NCI-H2171 (cell line): ENCODE measurements at regions not wholly inside any gene's neighbourhood (a gene's known extent, or its start where the extent isn't known, plus 50 kb on each side); places are given as distances from the start of the nearest gene placed in this dataset.

Source experiments
- DNase-seq: peaks from one replicate; lab custom pipeline; 2025; lab: John Stamatoyannopoulos, UW

- DNase-seq: no peak
These were observed 119.9 kb upstream of the MAFB start for GRCh38 chr20:40808936-40809335.

GRCh38 chr20:40809361-40809760, 120.3 kb upstream of the MAFB start:
- no peak for DNase-seq

- no peak for DNase-seq
These were observed 121.4 kb upstream of the MAFB start for GRCh38 chr20:40810332-40811000.

- DNase-seq: no peak
These were observed 122.0 kb upstream of the MAFB start for GRCh38 chr20:40811004-40811403.

GRCh38 chr20:40811660-40812414, 122.8 kb upstream of the MAFB start:
- no peak for DNase-seq

- DNase-seq: no peak
These were observed 123.4 kb upstream of the MAFB start for GRCh38 chr20:40812415-40812925.

- no peak for DNase-seq
These were observed 124.0 kb upstream of the MAFB start for GRCh38 chr20:40813029-40813431.

- no peak for DNase-seq
These were observed 124.9 kb upstream of the MAFB start for GRCh38 chr20:40813708-40814630.

GRCh38 chr20:40814631-40814960, 125.6 kb upstream of the MAFB start:
- no peak for DNase-seq

GRCh38 chr20:40815156-40816038, 126.4 kb upstream of the MAFB start:
- no peak for DNase-seq

GRCh38 chr20:40816039-40816352, 127.0 kb upstream of the MAFB start:
- DNase-seq: no peak

GRCh38 chr20:40821429-40821828, 132.4 kb upstream of the MAFB start:
- DNase-seq: no peak

GRCh38 chr20:40826699-40827098, 137.7 kb upstream of the MAFB start:
- DNase-seq: no peak

GRCh38 chr20:40835321-40835720, 146.3 kb upstream of the MAFB start:
- no peak for DNase-seq

- no peak for DNase-seq
These were observed 149.5 kb upstream of the MAFB start for GRCh38 chr20:40838509-40838908.

- DNase-seq: no peak
These were observed 154.2 kb upstream of the MAFB start for GRCh38 chr20:40843251-40843650.

GRCh38 chr20:40844332-40844731, 155.3 kb upstream of the MAFB start:
- DNase-seq: no peak

- DNase-seq: no peak
These were observed 159.1 kb upstream of the MAFB start for GRCh38 chr20:40848096-40848495.

- no peak for DNase-seq
These were observed 159.5 kb upstream of the MAFB start for GRCh38 chr20:40848526-40848925.

GRCh38 chr20:40849456-40849855, 160.4 kb upstream of the MAFB start:
- no peak for DNase-seq

- no peak for DNase-seq
These were observed 162.0 kb upstream of the MAFB start for GRCh38 chr20:40851051-40851450.

GRCh38 chr20:40855269-40855668, 166.2 kb upstream of the MAFB start:
- no peak for DNase-seq
